Testis (tissue), 2 donors: ENCODE measurements at regions not wholly inside any gene's neighbourhood (a gene's known extent, or its start where the extent isn't known, plus 50 kb on each side); places are given as distances from the start of the nearest gene placed in this dataset.

Source experiments
- CTCF ChIP-seq, 3 experiments: fragments of 450-650 bp in 2 of 3; fragments of 200-600 bp in 1 of 3; sonication (generic) in 1 of 3; IDR thresholded peaks; one replicate each; pipeline ENCODE4 v1.5.1; 2016 to 2019; ENCODE audit warnings: antibody characterized with exemption in 3 of 3, mild to moderate bottlenecking in 2 of 3, moderate library complexity in 1 of 3
- POLR2A ChIP-seq: fragments of 450-650 bp; IDR thresholded peaks from one replicate; pipeline ENCODE4 v1.6.1; 2017; ENCODE audit warnings: antibody characterized with exemption, mild to moderate bottlenecking, moderate library complexity

- TF ChIP-seq CTCF (IDR thresholded peaks at IDR 0.05) (no peak), POLR2A (no peak)
Measured at GRCh38 chr2:67799886-67800285, 262.9 kb downstream of the C1D start.
